ENCODE measurements at regions not wholly inside any gene's neighbourhood (a gene's known extent, or its start where the extent isn't known, plus 50 kb on each side); places are given as distances from the start of the nearest gene placed in this dataset.

- no peak for DNase-seq (ENCODE audit: low spot score)
Observed at GRCh38 chr16:11474617-11475291, 112.0 kb downstream of the LITAF start.

GRCh38 chr16:11475896-11476630 is 110.7 kb downstream of the LITAF start:
- DNase-seq (ENCODE audit: low spot score): no peak

GRCh38 chr16:11476676-11477075 is 110.0 kb downstream of the LITAF start:
- DNase-seq (ENCODE audit: low spot score): no peak

- DNase-seq (ENCODE audit: low spot score): no peak
Observed at GRCh38 chr16:11478431-11479119, 108.1 kb downstream of the LITAF start.

GRCh38 chr16:11479916-11480315 is 106.8 kb downstream of the LITAF start:
- no peak for DNase-seq (ENCODE audit: low spot score)

- DNase-seq (ENCODE audit: low spot score): no peak
Observed at GRCh38 chr16:11480634-11481033, 106.1 kb downstream of the LITAF start.

GRCh38 chr16:11481987-11482386 is 104.7 kb downstream of the LITAF start:
- DNase-seq (ENCODE audit: low spot score): no peak

GRCh38 chr16:11482946-11483748 is 103.6 kb downstream of the LITAF start:
- no peak for DNase-seq (ENCODE audit: low spot score)

GRCh38 chr16:11484691-11485258 is 101.9 kb downstream of the LITAF start:
- no peak for DNase-seq (ENCODE audit: low spot score)

- DNase-seq (ENCODE audit: low spot score): no peak
Observed at GRCh38 chr16:11485676-11486075, 101.0 kb downstream of the LITAF start.

- no peak for DNase-seq (ENCODE audit: low spot score)
Observed at GRCh38 chr16:11487289-11487688, 99.4 kb downstream of the LITAF start.

- no peak for DNase-seq (ENCODE audit: low spot score)
Observed at GRCh38 chr16:11488304-11488703, 98.4 kb downstream of the LITAF start.

GRCh38 chr16:11491524-11491923 is 95.2 kb downstream of the LITAF start:
- no peak for DNase-seq (ENCODE audit: low spot score)

GRCh38 chr16:11492808-11493530 is 93.8 kb downstream of the LITAF start:
- DNase-seq (ENCODE audit: low spot score): no peak

- DNase-seq (ENCODE audit: low spot score): no peak
Observed at GRCh38 chr16:11493531-11493929, 93.2 kb downstream of the LITAF start.

- DNase-seq (ENCODE audit: low spot score): peak; percentile 45
Observed at GRCh38 chr16:11494029-11494428, 92.7 kb downstream of the LITAF start.

- peak; percentile 43 for DNase-seq (ENCODE audit: low spot score)
Observed at GRCh38 chr16:11494433-11494832, 92.3 kb downstream of the LITAF start.

GRCh38 chr16:11495066-11495407 is 91.7 kb downstream of the LITAF start:
- no peak for DNase-seq (ENCODE audit: low spot score)

All from ecto neural progenitor cell (in vitro differentiated cells).